GM18499 (cell line): ENCODE measurements at regions not wholly inside any gene's neighbourhood (a gene's known extent, or its start where the extent isn't known, plus 50 kb on each side); places are given as distances from the start of the nearest gene placed in this dataset.

Source experiments
- ATAC-seq: cut with Tn5 transposase; IDR thresholded peaks from one replicate; pipeline ENCODE4 v1.9.1; 2021; ENCODE audit warnings: moderate number of reproducible peaks; ENCODE audit not compliant: insufficient read depth, unreplicated experiment

GRCh38 chr4:22336822-22337221, 179.0 kb downstream of the ADGRA3 start:
- no peak for ATAC-seq

- no peak for ATAC-seq
Measured at GRCh38 chr4:22334155-22334554, 181.7 kb downstream of the ADGRA3 start.

- ATAC-seq, result no peak
Measured at GRCh38 chr4:22324422-22324821, 191.4 kb downstream of the ADGRA3 start.

GRCh38 chr4:22323691-22324090, 192.2 kb downstream of the ADGRA3 start:
- ATAC-seq, result no peak

- no peak for ATAC-seq
Measured at GRCh38 chr4:22322996-22323395, 192.9 kb downstream of the ADGRA3 start.

- no peak for ATAC-seq
Measured at GRCh38 chr4:22315628-22316027, 200.2 kb downstream of the ADGRA3 start.

GRCh38 chr4:22313976-22314375, 201.9 kb downstream of the ADGRA3 start:
- ATAC-seq, result no peak

- no peak for ATAC-seq
Measured at GRCh38 chr4:22312113-22312512, 203.8 kb downstream of the ADGRA3 start.

GRCh38 chr4:22301253-22301652, 214.6 kb downstream of the ADGRA3 start:
- ATAC-seq, result no peak

- ATAC-seq, result no peak
Measured at GRCh38 chr4:22299678-22300077, 216.2 kb downstream of the ADGRA3 start.

GRCh38 chr4:22287631-22288030, 228.2 kb downstream of the ADGRA3 start:
- ATAC-seq, result no peak

GRCh38 chr4:22268350-22269025, 247.4 kb downstream of the ADGRA3 start:
- ATAC-seq, result no peak

GRCh38 chr4:22264261-22264660, 251.6 kb downstream of the ADGRA3 start:
- no peak for ATAC-seq

- no peak for ATAC-seq
Measured at GRCh38 chr4:22253431-22253830, 262.4 kb downstream of the ADGRA3 start.

- no peak for ATAC-seq
Measured at GRCh38 chr4:22246847-22247246, 269.0 kb downstream of the ADGRA3 start.

- ATAC-seq, result no peak
Measured at GRCh38 chr4:22245294-22245693, 270.6 kb downstream of the ADGRA3 start.

- no peak for ATAC-seq
Measured at GRCh38 chr4:22241415-22241814, 274.5 kb downstream of the ADGRA3 start.

GRCh38 chr4:22240814-22241213, 275.1 kb downstream of the ADGRA3 start:
- no peak for ATAC-seq

GRCh38 chr4:22238742-22239141, 277.1 kb downstream of the ADGRA3 start:
- ATAC-seq, result no peak

GRCh38 chr4:22237846-22238494, 277.9 kb downstream of the ADGRA3 start:
- no peak for ATAC-seq

GRCh38 chr4:22237155-22237751, 278.6 kb downstream of the ADGRA3 start:
- no peak for ATAC-seq

- ATAC-seq, result no peak
Measured at GRCh38 chr4:22235698-22236097, 280.2 kb downstream of the ADGRA3 start.
